Nephron (organoid): ENCODE measurements at regions not wholly inside any gene's neighbourhood (a gene's known extent, or its start where the extent isn't known, plus 50 kb on each side); places are given as distances from the start of the nearest gene placed in this dataset.

Experiments
- H3K27ac Mint-ChIP-seq, 3 experiments: 2 replicates each; pipeline ENCODE4 v1.8.0; 2020; ENCODE audit warnings: mixed read lengths in 3 of 3, mild to moderate bottlenecking in 2 of 3, moderate library complexity in 1 of 3
- H3K27me3 Mint-ChIP-seq: 2 replicates; pipeline ENCODE4 v1.8.0; 2021; ENCODE audit warnings: low read depth, mild to moderate bottlenecking, moderate library complexity, mixed read lengths
- H3K36me3 Mint-ChIP-seq: 2 replicates; pipeline ENCODE4 v1.8.0; 2020; ENCODE audit warnings: low read depth, mixed read lengths
- H3K4me1 Mint-ChIP-seq: 2 replicates; pipeline ENCODE4 v1.8.0; 2020; ENCODE audit warnings: mixed read lengths
- H3K4me3 Mint-ChIP-seq, 3 experiments: 2 replicates each; pipeline ENCODE4 v1.8.0; 2020; ENCODE audit warnings: mild to moderate bottlenecking in 3 of 3, mixed read lengths in 3 of 3, moderate library complexity in 2 of 3
- H3K9me3 Mint-ChIP-seq: 2 replicates; pipeline ENCODE4 v1.8.0; 2020; ENCODE audit warnings: mixed read lengths
- TF ChIP-seq, protein P1 (sequence below), 3 experiments: fragments of 200-600 bp; sonication (generic); IDR thresholded peaks; one replicate each; pipeline ENCODE4 v1.5.0; 2021; ENCODE audit warnings: antibody characterized with exemption in 3 of 3; ENCODE audit not compliant: unreplicated experiment in 3 of 3

DNA sequence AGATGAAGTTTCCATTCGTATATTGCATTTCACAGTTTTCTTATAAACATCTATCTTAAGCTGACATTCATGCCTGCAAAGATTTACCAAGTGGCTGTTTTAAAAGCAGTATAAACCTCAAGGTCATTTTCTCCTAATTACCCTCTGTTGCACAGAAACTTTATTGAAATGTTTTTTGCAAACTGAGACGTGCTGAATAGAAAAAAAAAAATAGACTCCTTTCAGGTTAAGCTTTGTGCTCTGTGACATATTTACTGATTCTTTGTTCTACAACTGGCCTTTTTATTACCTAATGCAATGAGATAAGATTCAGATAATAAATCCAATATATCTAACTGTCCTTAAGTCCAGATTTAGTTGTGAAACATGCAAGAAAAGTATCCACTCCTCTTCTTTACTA, 938.7 kb downstream of the DSC3 start:
- Mint-ChIP-seq H3K27ac (peak overlapping the region in 1 of 3 experiments; percentile 3), H3K27me3 (no peaks in the 10 kb centered on the region), H3K36me3 (no peaks in the 10 kb centered on the region), H3K4me1 (no peaks in the 10 kb centered on the region), H3K9me3 (no peaks in the 10 kb centered on the region), H3K4me3 (no peak overlapping the region)
- TF ChIP-seq, protein P1, sequence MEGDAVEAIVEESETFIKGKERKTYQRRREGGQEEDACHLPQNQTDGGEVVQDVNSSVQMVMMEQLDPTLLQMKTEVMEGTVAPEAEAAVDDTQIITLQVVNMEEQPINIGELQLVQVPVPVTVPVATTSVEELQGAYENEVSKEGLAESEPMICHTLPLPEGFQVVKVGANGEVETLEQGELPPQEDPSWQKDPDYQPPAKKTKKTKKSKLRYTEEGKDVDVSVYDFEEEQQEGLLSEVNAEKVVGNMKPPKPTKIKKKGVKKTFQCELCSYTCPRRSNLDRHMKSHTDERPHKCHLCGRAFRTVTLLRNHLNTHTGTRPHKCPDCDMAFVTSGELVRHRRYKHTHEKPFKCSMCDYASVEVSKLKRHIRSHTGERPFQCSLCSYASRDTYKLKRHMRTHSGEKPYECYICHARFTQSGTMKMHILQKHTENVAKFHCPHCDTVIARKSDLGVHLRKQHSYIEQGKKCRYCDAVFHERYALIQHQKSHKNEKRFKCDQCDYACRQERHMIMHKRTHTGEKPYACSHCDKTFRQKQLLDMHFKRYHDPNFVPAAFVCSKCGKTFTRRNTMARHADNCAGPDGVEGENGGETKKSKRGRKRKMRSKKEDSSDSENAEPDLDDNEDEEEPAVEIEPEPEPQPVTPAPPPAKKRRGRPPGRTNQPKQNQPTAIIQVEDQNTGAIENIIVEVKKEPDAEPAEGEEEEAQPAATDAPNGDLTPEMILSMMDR (IDR thresholded peaks at IDR 0.05; ENCODE audit: unreplicated experiment in 3 of 3): no peak

DNA sequence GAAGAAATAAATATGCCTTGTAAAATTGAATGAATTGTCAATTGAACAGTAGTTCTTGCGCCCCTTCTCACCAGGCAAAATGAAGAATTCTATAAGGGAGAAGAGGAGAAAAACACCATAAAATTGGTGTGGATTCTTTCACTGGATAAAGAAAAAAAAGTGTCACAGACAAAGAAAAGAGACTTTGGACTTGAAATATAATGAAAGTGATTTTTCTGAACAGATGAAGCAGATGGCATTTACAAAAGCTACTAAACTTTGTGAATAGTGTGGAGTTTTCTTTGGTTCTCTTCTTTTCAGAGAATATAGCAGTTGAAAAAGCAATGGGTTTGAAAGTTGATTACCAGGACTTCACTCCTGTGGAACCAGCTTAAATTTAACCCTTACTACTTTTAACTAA, 945.7 kb downstream of the DSC3 start:
- H3K4me1 Mint-ChIP-seq: no peaks in the 10 kb centered on the region
- no peak overlapping the region for H3K4me3 Mint-ChIP-seq
- no peaks in the 10 kb centered on the region for H3K9me3 Mint-ChIP-seq
- TF ChIP-seq, protein P1 (IDR thresholded peaks at IDR 0.05; ENCODE audit: unreplicated experiment in 3 of 3): no peak
- no peak overlapping the region for H3K27ac Mint-ChIP-seq
- no peaks in the 10 kb centered on the region for H3K27me3 Mint-ChIP-seq
- no peaks in the 10 kb centered on the region for H3K36me3 Mint-ChIP-seq

DNA sequence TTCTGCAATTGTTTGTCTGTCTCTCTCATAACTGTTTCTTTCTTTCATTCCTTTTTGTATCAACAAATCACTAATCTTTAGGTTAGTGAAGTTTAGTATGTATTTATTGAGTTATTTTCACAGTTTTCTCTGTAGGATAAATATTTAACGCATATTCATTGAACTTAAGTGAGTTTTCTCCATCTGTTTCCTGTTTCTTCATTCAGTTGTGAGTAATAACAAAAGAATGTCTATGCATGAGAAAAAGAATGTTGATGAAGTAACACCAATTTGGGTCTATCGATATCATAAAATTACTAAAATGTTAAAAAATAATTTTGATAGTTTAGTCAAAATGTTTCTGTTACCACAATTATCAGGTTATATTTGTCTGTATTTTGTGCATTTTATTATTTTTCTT, 948.0 kb downstream of the DSC3 start:
- no peak overlapping the region for H3K4me3 Mint-ChIP-seq
- no peaks in the 10 kb centered on the region for H3K4me1 Mint-ChIP-seq
- H3K27me3 Mint-ChIP-seq: no peaks in the 10 kb centered on the region
- no peak overlapping the region for H3K27ac Mint-ChIP-seq
- no peaks in the 10 kb centered on the region for H3K9me3 Mint-ChIP-seq
- TF ChIP-seq, protein P1 (IDR thresholded peaks at IDR 0.05; ENCODE audit: unreplicated experiment in 3 of 3): no peak
- no peaks in the 10 kb centered on the region for H3K36me3 Mint-ChIP-seq

DNA sequence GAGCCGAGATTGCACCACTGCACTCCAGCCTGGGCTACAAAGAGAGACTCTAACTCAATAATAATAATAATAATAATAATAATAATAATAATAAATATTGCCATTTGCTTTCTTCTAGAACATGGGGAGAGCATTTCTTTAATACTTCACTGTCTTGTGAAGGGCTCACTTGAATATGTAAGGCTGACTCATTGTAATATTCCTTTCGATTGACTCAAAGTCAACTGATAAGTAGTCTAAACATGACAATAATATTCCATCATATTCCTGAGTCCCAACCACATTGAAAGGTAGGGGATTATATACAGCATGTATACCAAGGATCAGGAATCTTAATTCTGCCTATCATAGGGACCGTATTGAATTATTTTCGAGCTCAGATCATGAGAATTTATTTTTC, 949.2 kb downstream of the DSC3 start:
- H3K27ac Mint-ChIP-seq: no peak overlapping the region
- TF ChIP-seq, protein P1 (IDR thresholded peaks at IDR 0.05; ENCODE audit: unreplicated experiment in 3 of 3): no peak
- no peaks in the 10 kb centered on the region for H3K27me3 Mint-ChIP-seq
- no peaks in the 10 kb centered on the region for H3K36me3 Mint-ChIP-seq
- H3K4me3 Mint-ChIP-seq: no peak overlapping the region
- no peaks in the 10 kb centered on the region for H3K9me3 Mint-ChIP-seq
- H3K4me1 Mint-ChIP-seq: no peaks in the 10 kb centered on the region

DNA sequence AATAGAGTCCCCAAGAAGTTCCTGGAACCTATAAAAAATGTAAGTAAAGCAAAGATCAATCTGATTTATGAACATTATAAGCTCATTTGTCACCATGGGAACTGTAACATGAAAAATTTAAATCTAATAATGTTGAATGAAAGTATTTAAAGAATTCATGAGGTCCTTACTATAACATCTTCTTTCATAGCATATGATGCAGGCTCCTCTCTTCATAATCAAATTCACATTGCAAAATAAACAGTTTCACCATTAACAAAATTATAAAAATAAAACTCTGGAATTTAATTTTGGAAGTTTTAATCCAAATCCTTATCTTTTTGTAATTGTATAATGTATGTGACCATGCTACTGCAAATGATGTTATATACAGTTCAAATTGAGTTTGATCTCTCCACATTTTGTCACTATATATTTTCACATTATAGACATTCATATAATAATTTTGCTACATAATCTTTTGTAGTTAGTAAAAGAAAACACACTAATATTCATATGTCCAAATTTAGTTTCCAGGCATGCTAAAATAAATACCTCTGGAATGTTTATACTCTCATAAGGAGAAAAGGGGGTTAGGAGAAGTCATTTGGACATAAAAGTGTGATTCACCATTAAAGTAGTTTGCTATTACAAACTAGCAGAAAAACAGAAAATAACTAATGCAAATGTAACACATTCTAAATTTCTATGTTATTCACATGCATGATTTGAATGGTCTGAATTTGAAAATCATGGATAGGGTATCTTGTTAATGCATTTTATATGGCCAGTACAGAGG, 954.1 kb downstream of the DSC3 start:
- H3K4me3 Mint-ChIP-seq: no peak overlapping the region
- no peak overlapping the region for H3K27ac Mint-ChIP-seq
- TF ChIP-seq, protein P1 (IDR thresholded peaks at IDR 0.05; ENCODE audit: unreplicated experiment in 3 of 3): no peak
- no peaks in the 10 kb centered on the region for H3K4me1 Mint-ChIP-seq
- H3K27me3 Mint-ChIP-seq: no peaks in the 10 kb centered on the region
- no peaks in the 10 kb centered on the region for H3K9me3 Mint-ChIP-seq
- no peaks in the 10 kb centered on the region for H3K36me3 Mint-ChIP-seq

DNA sequence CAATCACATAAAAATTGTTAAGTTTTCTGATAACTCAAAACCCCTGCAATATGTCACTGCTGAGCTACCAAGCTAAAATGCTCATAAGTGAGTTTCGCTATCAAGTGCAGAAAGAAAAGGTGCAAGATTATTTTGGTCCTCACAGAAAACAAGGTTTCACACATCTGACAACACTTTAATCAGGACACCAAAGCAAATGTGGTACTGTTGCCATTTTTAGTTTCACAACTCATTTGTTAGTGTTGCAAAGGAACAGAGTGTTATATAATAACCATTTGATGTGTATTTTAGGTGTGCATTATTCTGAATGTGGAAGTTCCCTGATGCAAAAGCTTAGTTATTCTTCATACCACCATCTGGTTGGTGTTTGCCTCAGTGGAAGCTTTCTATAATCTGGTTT, 956.2 kb downstream of the DSC3 start:
- Mint-ChIP-seq H3K4me3 (no peak overlapping the region), H3K4me1 (no peaks in the 10 kb centered on the region), H3K27ac (no peak overlapping the region), H3K36me3 (no peaks in the 10 kb centered on the region), H3K9me3 (peaks cover under 1% of the 10 kb centered on the region), H3K27me3 (no peaks in the 10 kb centered on the region)
- TF ChIP-seq, protein P1 (IDR thresholded peaks at IDR 0.05; ENCODE audit: unreplicated experiment in 3 of 3): no peak
